Kasumi-1 (cell line): ENCODE measurements at regions not wholly inside any gene's neighbourhood (a gene's known extent, or its start where the extent isn't known, plus 50 kb on each side); places are given as distances from the start of the nearest gene placed in this dataset.

Experiments
- DNase-seq, 2 experiments: peaks; one replicate each; lab custom pipeline; 2025; lab: John Stamatoyannopoulos, UW

GRCh38 chr7:40935435-40935834 lies 767.5 kb downstream of the INHBA start:
- DNase-seq: no peak

GRCh38 chr7:40923626-40924025 lies 779.3 kb downstream of the INHBA start:
- no peak for DNase-seq

GRCh38 chr7:40922316-40922670 lies 780.6 kb downstream of the INHBA start:
- DNase-seq: no peak

GRCh38 chr7:40921589-40922315 lies 781.1 kb downstream of the INHBA start:
- no peak for DNase-seq

- no peak for DNase-seq
Measured at GRCh38 chr7:40918701-40919271, 784.0 kb downstream of the SUGCT start.

GRCh38 chr7:40916813-40917212 lies 782.0 kb downstream of the SUGCT start:
- DNase-seq: no peak

GRCh38 chr7:40915071-40915470 lies 780.3 kb downstream of the SUGCT start:
- no peak for DNase-seq
